ENCODE measurements at regions not wholly inside any gene's neighbourhood (a gene's known extent, or its start where the extent isn't known, plus 50 kb on each side); places are given as distances from the start of the nearest gene placed in this dataset.

DNA sequence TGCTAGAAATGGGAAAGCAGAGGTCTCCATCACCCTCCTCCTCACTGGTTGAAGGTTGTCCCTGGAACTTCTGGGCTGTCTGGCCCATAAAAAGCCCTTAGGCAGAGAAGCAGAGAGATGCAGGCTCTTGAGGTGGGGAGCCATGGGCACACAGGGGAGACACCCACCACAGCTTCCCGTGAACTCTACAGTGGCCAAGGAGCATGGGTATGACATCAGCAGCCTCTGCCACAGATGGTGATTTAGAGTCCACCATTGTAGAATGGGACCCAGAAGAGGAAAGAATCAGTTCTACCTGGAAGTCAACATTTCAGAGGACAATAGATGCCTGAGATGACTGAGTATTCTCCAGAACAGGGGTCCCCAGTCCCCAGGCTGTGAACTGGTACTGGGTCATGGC, 105.6 kb upstream of the LRRN1 start:
- Histone ChIP-seq H3K9me3 (no peaks in the 10 kb centered on the region), H3K27ac (no peak overlapping the region), H3K4me1 (no peaks in the 10 kb centered on the region), H3K4me3 (no peak overlapping the region), H3K27me3 (no peaks in the 10 kb centered on the region), H3K36me3 (no peaks in the 10 kb centered on the region)
- DNase-seq: no peak
- 60 to 92% methylated on average over 1 of the region's 1 CpG for WGBS, 2 donors
- TF ChIP-seq EP300 (IDR thresholded peaks at IDR 0.05): no peak
- no peak for TF ChIP-seq CTCF (IDR thresholded peaks at IDR 0.05)
- TF ChIP-seq POLR2AphosphoS5 (IDR thresholded peaks at IDR 0.05): no peak
- no peak for TF ChIP-seq POLR2A (IDR thresholded peaks at IDR 0.05)
- intact Hi-C loops (cut with DNase I): no loop called here

DNA sequence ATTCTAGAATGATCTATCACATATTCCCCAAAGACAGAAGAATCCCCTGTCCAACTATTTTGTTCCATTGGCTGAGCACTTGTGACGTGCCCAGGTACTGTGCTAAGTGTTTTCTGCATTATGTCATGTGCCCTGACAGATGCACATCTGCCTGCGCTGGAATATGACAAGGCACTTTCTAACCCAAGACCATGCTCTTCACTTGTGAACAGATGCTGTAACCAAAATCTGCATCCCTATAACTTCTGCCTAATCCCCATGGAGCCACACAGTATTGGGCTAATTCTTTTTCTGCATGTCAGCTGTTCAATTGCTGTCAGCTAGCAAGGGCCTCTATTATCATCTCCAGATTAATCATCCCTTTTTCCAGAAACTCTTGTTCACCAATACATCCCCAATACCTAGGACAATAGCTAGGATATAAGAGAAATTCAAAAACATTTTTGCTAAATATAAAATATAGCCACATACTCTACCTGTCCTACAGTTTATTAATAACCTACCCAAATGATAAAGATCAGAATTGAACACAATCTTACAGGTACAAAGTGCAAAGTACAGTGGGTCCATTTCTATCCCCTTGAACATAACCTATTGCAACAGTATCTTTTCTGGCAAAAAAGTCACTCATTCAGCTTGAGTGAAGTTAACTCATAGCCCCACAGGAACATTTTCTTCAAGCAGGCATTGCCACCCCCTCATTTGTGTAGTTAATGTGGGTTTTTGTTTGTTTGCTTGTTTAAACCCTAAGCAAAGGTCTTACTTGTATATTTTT, 109.4 kb upstream of the LRRN1 start:
- Histone ChIP-seq H3K9me3 (no peaks in the 10 kb centered on the region), H3K27me3 (no peaks in the 10 kb centered on the region), H3K27ac (no peak overlapping the region), H3K4me1 (no peaks in the 10 kb centered on the region), H3K36me3 (no peaks in the 10 kb centered on the region), H3K4me3 (no peak overlapping the region)
- DNase-seq: no peak
- intact Hi-C loops (cut with DNase I): loop anchor here (1.0 kb wide), 1 partner anchor 10 kb away; no protein-coding TSS in a partner anchor
- WGBS, 2 donors: 89 to 90% methylated on average over 2 of the region's 2 CpGs
- TF ChIP-seq POLR2A (IDR thresholded peaks at IDR 0.05) (no peak), EP300 (IDR thresholded peaks at IDR 0.05) (no peak), CTCF (IDR thresholded peaks at IDR 0.05) (no peak), POLR2AphosphoS5 (IDR thresholded peaks at IDR 0.05) (no peak)

GRCh38 chr3:3686907-3687648, 112.2 kb upstream of the LRRN1 start:
- TF ChIP-seq POLR2A (IDR thresholded peaks at IDR 0.05): no peak
- TF ChIP-seq CTCF (IDR thresholded peaks at IDR 0.05): no peak
- no peak for TF ChIP-seq POLR2AphosphoS5 (IDR thresholded peaks at IDR 0.05)
- TF ChIP-seq EP300 (IDR thresholded peaks at IDR 0.05): no peak
- Histone ChIP-seq H3K36me3 (no peaks in the 10 kb centered on the region), H3K9me3 (no peaks in the 10 kb centered on the region), H3K27me3 (no peaks in the 10 kb centered on the region), H3K27ac (no peak overlapping the region), H3K4me1 (no peaks in the 10 kb centered on the region), H3K4me3 (no peak overlapping the region)
- no peak for DNase-seq
- intact Hi-C loops (cut with DNase I): no loop called here
- 64 to 65% methylated on average over 3 of the region's 3 CpGs for WGBS, 2 donors

GRCh38 chr3:3685721-3686120, 113.5 kb upstream of the LRRN1 start:
- no peaks in the 10 kb centered on the region for H3K4me1 ChIP-seq
- 72 to 75% methylated on average over 7 of the region's 7 CpGs for WGBS, 2 donors
- TF ChIP-seq EP300 (IDR thresholded peaks at IDR 0.05) (no peak), POLR2AphosphoS5 (IDR thresholded peaks at IDR 0.05) (no peak), CTCF (IDR thresholded peaks at IDR 0.05) (no peak), POLR2A (IDR thresholded peaks at IDR 0.05) (no peak)
- no peak overlapping the region for H3K27ac ChIP-seq
- H3K36me3 ChIP-seq: no peaks in the 10 kb centered on the region
- DNase-seq: no peak
- no peaks in the 10 kb centered on the region for H3K9me3 ChIP-seq
- intact Hi-C loops (cut with DNase I): no loop called here
- H3K27me3 ChIP-seq: no peaks in the 10 kb centered on the region
- H3K4me3 ChIP-seq: no peak overlapping the region
